Prostate gland (tissue), 2 donors: ENCODE measurements at regions not wholly inside any gene's neighbourhood (a gene's known extent, or its start where the extent isn't known, plus 50 kb on each side); places are given as distances from the start of the nearest gene placed in this dataset.

Experiments used
- DNase-seq: peaks from one replicate; pipeline ENCODE4 v3.0.0-alpha.2; 2019; ENCODE audit warnings: low spot score
- H3K27ac ChIP-seq, 2 donors: fragments of 200-600 bp; sonication (generic); 2 replicates each; pipeline ENCODE4 v1.5.1; 2017 to 2019
- H3K27me3 ChIP-seq: fragments of 200-600 bp; sonication (generic); replicated peaks from 2 replicates; pipeline ENCODE4 v1.5.1; 2019; ENCODE audit not compliant: insufficient read depth
- H3K36me3 ChIP-seq, 2 donors: fragments of 200-600 bp; sonication (generic); 1 replicate in 1 of 2; 2 replicates in 1 of 2; pipeline versions ENCODE4 v1.5.1 to v1.8.1; 2017 to 2019
- H3K4me1 ChIP-seq: fragments of 200-600 bp; sonication (generic); replicated peaks from 2 replicates; pipeline ENCODE4 v1.5.1; 2019
- H3K4me3 ChIP-seq, 2 donors: fragments of 200-600 bp; sonication (generic); 2 replicates each; pipeline ENCODE4 v1.5.1; 2017 to 2019
- H3K9me3 ChIP-seq: fragments of 200-600 bp; sonication (generic); 2 replicates; pipeline ENCODE4 v1.5.1; 2017
- CTCF ChIP-seq, 4 experiments: fragments of 200-600 bp in 2 of 4; fragments of 450-650 bp in 2 of 4; sonication (generic) in 2 of 4; IDR thresholded peaks; 1 replicate in 3 of 4; 2 replicates in 1 of 4; pipeline ENCODE4 v1.5.1; 2016 to 2019; ENCODE audit warnings: antibody characterized with exemption in 4 of 4, mild to moderate bottlenecking in 2 of 4, moderate library complexity in 2 of 4
- POLR2A ChIP-seq: fragments of 450-650 bp; IDR thresholded peaks from one replicate; pipeline ENCODE4 v1.6.1; 2016; ENCODE audit warnings: antibody characterized with exemption, mild to moderate bottlenecking
- POLR2AphosphoS5 ChIP-seq: sonication (generic); formaldehyde crosslinking; IDR thresholded peaks from one replicate; pipeline ENCODE4 v1.6.1; 2017; ENCODE audit warnings: antibody characterized with exemption
- WGBS: methylation state at CpG from one replicate; pipeline ENCODE4 v1.1.5; 2018; 5-methylcytosine and 5-hydroxymethylcytosine counted together
- intact Hi-C: fragments of 100-400 bp; cut with DNase I; formaldehyde crosslinking; loops from one replicate; pipeline ENCODE4 v1.14.2; 2022

DNA sequence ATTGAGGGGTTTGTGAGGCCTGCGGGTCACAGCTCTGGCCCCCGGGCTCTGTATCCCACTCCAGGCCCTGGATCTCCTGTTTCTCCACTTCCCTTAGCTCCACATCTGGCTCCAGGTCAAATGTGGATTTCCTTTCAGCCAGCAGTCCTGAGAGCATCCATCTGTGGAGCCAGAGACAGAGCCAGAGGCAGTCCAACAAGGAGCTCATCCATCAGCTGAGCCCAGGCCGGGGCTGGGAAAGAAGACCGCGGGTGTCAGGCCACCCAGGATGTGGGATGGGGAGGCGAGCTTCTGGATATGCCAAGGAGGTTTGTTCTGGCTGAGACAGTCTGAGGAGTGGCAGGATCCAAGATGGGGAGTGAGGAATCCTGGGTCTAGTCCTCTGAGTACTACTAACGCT is 91.7 kb downstream of the EFNB1 start:
- Histone ChIP-seq H3K27ac (no peak overlapping the region), H3K4me1 (no peaks in the 10 kb centered on the region), H3K36me3 (no peaks in the 10 kb centered on the region), H3K9me3 (no peaks in the 10 kb centered on the region), H3K4me3 (no peak overlapping the region), H3K27me3 (no peaks in the 10 kb centered on the region)
- no peak for TF ChIP-seq POLR2AphosphoS5
- intact Hi-C loops, result no loop called here
- WGBS, result 48% methylated on average over 5 of the region's 7 CpGs
- no peak for DNase-seq

GRCh38 chrX:68919707-68920106 is 90.9 kb downstream of the EFNB1 start:
- Histone ChIP-seq H3K36me3 (no peaks in the 10 kb centered on the region), H3K27me3 (no peaks in the 10 kb centered on the region), H3K4me1 (no peaks in the 10 kb centered on the region), H3K9me3 (no peaks in the 10 kb centered on the region), H3K4me3 (no peak overlapping the region), H3K27ac (no peak overlapping the region)
- intact Hi-C loops, result no loop called here
- TF ChIP-seq POLR2AphosphoS5 (no peak), CTCF (IDR thresholded peaks at IDR 0.05) (no peak)
- DNase-seq, result no peak

GRCh38 chrX:68918202-68918601 is 89.4 kb downstream of the EFNB1 start:
- Histone ChIP-seq H3K36me3 (no peaks in the 10 kb centered on the region), H3K27ac (no peak overlapping the region), H3K9me3 (no peaks in the 10 kb centered on the region), H3K4me3 (no peak overlapping the region), H3K4me1 (no peaks in the 10 kb centered on the region), H3K27me3 (no peaks in the 10 kb centered on the region)
- 91% methylated on average over 2 of the region's 2 CpGs for WGBS
- DNase-seq, result no peak
- intact Hi-C loops, result no loop called here
- TF ChIP-seq POLR2A, result no peak
- no peak for TF ChIP-seq CTCF (IDR thresholded peaks at IDR 0.05)
- TF ChIP-seq POLR2AphosphoS5, result no peak

- H3K4me1 ChIP-seq, result no peaks in the 10 kb centered on the region
- no peak overlapping the region for H3K27ac ChIP-seq
- DNase-seq, result no peak
- H3K27me3 ChIP-seq, result no peaks in the 10 kb centered on the region
- no peaks in the 10 kb centered on the region for H3K36me3 ChIP-seq
- intact Hi-C loops, result no loop called here
- TF ChIP-seq CTCF (IDR thresholded peaks at IDR 0.05) (no peak), POLR2AphosphoS5 (no peak), POLR2A (no peak)
- no peak overlapping the region for H3K4me3 ChIP-seq
- H3K9me3 ChIP-seq, result no peaks in the 10 kb centered on the region
These were observed 89.0 kb downstream of the EFNB1 start for GRCh38 chrX:68917799-68918198.

GRCh38 chrX:68916891-68917290 is 88.1 kb downstream of the EFNB1 start:
- Histone ChIP-seq H3K27ac (no peak overlapping the region), H3K36me3 (no peaks in the 10 kb centered on the region), H3K9me3 (no peaks in the 10 kb centered on the region), H3K4me1 (no peaks in the 10 kb centered on the region), H3K4me3 (no peak overlapping the region), H3K27me3 (no peaks in the 10 kb centered on the region)
- no peak for TF ChIP-seq POLR2A
- TF ChIP-seq CTCF (IDR thresholded peaks at IDR 0.05), result no peak
- no peak for TF ChIP-seq POLR2AphosphoS5
- WGBS, result 87% methylated on average over 8 of the region's 8 CpGs
- no peak for DNase-seq
- intact Hi-C loops, result no loop called here

- Histone ChIP-seq H3K9me3 (no peaks in the 10 kb centered on the region), H3K4me3 (no peak overlapping the region), H3K27ac (no peak overlapping the region), H3K36me3 (no peaks in the 10 kb centered on the region), H3K27me3 (no peaks in the 10 kb centered on the region), H3K4me1 (no peaks in the 10 kb centered on the region)
- no peak for TF ChIP-seq POLR2AphosphoS5
- WGBS, result 78% methylated on average over 2 of the region's 2 CpGs
- no peak for DNase-seq
- intact Hi-C loops, result no loop called here
These were observed 87.0 kb downstream of the EFNB1 start for GRCh38 chrX:68915778-68916177.
